A673 (cell line): ENCODE measurements at regions not wholly inside any gene's neighbourhood (a gene's known extent, or its start where the extent isn't known, plus 50 kb on each side); places are given as distances from the start of the nearest gene placed in this dataset.

ENCODE experiments used
- EZH2 ChIP-seq: fragments of 200-600 bp; sonication (generic); IDR thresholded peaks from 2 replicates; pipeline ENCODE4 v1.6.1; 2017; ENCODE audit warnings: borderline replicate concordance, low read depth, mild to moderate bottlenecking, mixed read lengths, antibody characterized with exemption, low read length; ENCODE audit not compliant: poor library complexity, severe bottlenecking
- TF ChIP-seq, protein P1 (sequence below): fragments of 300-800, 200-600 bp; sonication (generic); conservative IDR thresholded peaks from 2 replicates; pipeline ENCODE4 v1.5.1; 2017; ENCODE audit warnings: low read depth, mild to moderate bottlenecking, antibody characterized with exemption, low read length, moderate library complexity, mixed read lengths

DNA sequence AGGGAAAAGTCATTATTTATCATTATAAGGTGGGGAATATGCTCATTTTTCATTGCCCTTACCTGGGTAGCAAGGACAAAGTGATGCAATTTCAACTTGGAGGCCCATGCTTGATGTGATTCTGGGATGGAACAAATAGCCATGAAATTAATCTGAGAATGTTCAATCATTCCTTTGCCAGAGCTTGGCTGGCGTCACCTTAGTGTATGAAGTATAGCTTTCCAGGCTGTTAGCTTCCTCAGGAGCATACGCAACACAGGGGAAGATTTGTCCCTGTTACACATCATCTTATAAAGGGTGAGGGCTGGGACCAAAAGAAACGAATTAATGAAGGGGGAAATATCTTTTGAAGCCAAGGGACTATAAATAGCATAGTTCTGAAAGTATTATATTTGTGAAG lies 91.4 kb upstream of the DEPDC1 start:
- no peak for TF ChIP-seq EZH2
- TF ChIP-seq, protein P1, sequence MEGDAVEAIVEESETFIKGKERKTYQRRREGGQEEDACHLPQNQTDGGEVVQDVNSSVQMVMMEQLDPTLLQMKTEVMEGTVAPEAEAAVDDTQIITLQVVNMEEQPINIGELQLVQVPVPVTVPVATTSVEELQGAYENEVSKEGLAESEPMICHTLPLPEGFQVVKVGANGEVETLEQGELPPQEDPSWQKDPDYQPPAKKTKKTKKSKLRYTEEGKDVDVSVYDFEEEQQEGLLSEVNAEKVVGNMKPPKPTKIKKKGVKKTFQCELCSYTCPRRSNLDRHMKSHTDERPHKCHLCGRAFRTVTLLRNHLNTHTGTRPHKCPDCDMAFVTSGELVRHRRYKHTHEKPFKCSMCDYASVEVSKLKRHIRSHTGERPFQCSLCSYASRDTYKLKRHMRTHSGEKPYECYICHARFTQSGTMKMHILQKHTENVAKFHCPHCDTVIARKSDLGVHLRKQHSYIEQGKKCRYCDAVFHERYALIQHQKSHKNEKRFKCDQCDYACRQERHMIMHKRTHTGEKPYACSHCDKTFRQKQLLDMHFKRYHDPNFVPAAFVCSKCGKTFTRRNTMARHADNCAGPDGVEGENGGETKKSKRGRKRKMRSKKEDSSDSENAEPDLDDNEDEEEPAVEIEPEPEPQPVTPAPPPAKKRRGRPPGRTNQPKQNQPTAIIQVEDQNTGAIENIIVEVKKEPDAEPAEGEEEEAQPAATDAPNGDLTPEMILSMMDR, result no peak
